Glomerular visceral epithelial cell (primary cell): ENCODE measurements at regions not wholly inside any gene's neighbourhood (a gene's known extent, or its start where the extent isn't known, plus 50 kb on each side); places are given as distances from the start of the nearest gene placed in this dataset.

Source experiments
- DNase-seq: peaks from one replicate; pipeline ENCODE4 v3.0.0-alpha.2; 2016; ENCODE audit errors: extremely low spot score

DNA sequence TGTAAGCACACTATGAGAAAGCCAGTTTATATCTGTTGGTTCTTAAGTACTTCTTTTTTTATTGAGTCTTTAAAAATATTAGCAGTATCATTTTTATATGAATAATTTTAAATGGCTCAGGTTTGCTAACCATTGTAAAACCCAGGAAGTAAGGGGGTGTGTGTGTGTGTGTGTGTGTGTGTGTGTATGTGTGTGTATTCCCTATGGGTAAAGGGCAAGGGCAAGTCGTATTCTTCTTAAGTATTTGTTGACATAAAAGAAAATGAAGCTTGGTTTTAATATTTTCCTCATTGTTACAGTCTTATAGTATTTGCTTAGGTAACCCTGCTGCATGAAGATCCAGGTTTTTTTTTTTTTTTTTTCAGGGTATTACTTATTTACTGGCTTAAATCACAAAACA lies 495.0 kb upstream of the B3GALT2 start:
- no peak for DNase-seq

GRCh38 chr1:193680924-193681316 lies 494.5 kb upstream of the B3GALT2 start:
- no peak for DNase-seq

- no peak for DNase-seq
These were observed 494.0 kb upstream of the B3GALT2 start for GRCh38 chr1:193680247-193680923.

- DNase-seq = no peak
These were observed 491.5 kb upstream of the B3GALT2 start for GRCh38 chr1:193677874-193678273.

DNA sequence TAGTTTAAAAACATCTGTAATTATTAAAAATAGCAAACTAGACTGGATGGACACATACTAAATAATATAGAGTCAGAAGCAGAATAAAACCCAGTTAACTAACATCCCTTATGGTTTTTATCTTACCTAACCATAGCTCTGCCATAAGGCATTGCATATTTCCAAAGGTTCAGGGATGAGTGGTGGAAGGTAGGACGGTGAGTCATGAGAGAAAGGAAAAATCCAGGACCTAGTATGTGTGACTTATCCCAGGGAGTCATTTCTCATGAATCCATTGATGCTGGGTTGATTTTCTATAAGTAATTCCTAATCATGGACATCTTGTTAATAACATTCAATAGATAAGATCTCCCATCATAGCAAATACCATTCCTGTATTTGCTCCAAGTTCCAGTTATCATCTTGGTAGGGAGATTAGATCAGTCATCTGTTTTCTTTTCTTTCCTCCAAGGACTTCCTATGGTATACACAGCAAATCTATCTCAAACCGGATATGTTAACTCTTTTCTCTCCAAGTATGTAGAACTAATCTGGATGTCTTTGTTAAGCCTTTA lies 490.7 kb upstream of the B3GALT2 start:
- DNase-seq = no peak

DNA sequence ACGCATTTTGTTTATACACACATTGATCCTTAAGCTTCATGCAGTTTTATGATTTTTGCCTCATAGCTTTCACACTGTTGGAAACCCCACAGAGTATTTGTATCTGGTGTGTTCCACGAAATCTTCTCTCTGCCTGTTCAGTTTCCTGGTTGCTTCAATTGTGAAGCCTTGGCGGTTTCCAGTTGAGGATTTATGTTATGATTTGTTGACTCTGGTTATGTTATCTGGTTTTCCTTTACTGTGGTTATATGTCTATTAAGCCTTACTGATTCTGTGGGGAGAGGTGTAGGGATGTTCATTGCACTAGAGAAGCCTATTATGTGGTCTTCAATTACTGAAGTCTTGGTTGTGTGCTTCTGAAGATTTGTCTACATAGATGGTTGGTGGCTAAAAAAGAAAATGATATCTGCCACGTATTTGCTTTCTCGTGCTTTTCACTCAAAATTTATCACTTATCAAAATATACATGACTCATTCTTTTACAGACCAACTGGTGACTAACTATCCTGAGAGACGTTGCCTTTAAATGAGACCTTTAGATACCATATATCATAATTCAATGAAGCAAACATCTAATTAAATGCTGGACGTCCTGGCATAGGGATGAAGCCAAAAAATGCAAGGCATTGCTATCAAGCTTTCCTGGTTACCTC lies 488.0 kb upstream of the B3GALT2 start:
- no peak for DNase-seq

DNA sequence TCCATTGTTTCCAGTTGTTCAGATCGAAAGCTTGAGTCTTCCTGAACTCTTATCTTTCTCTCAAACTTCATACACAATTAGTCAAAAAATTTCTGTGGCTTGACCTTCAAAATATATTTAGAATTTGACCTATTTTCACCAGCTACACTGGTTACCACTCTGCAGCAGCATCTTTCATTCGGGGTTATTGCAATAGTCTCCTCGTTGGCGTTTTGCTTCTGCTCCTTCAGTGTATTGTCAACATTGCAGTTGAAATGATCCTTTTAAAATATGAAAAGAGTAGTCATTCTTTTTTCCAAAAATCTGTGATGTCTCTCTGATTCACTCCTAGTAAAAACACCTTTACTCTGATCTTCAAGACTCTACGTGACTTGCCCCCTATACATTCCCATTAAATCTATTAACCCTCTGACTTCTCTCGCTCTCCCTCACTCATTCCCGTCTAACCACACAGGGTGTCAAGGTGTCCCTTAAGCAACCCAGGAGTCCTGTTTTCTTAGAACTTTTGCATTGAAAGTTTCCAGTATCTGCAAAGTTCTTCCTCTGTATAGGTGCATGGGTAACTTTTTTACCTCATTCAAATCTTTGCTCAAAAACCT lies 480.2 kb upstream of the B3GALT2 start:
- no peak for DNase-seq

DNA sequence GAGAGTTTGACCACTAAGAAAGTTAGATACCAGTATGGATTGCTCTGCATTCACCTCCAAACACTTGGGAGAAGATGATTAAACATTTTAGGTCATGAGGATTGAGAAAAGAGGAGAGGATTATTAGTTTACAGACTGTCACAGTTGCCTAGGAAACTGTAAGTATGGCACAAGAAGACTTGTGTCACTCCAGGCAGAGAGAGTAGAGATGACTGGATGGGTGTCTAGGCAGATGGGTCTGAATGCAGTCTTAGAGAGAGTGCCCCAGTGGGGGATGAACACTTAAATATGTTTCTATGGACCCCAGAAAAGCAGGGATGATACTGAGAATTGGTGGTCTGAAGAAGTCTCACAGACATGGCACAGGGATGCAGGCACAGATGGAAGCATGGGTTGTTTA lies 477.6 kb upstream of the B3GALT2 start:
- DNase-seq = no peak

DNA sequence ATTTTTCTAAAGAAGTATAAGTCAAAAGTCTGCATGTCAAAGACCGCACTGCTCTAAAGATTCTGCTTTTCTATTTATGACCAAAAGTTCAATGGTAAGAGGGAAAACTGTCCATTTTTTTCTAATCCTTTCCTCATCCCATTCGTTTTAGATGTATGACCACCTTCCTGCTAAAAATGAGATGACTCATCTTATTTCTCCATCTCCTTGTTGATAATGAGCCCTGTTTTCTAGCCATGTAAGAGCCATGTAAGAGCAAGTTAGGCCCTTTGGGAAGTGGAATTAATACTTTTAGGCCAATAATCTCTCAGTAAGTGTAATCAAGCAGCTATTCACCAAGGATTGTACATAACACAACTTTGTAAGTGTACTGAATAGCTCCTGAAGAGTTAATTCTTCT lies 475.6 kb upstream of the B3GALT2 start:
- no peak for DNase-seq

DNA sequence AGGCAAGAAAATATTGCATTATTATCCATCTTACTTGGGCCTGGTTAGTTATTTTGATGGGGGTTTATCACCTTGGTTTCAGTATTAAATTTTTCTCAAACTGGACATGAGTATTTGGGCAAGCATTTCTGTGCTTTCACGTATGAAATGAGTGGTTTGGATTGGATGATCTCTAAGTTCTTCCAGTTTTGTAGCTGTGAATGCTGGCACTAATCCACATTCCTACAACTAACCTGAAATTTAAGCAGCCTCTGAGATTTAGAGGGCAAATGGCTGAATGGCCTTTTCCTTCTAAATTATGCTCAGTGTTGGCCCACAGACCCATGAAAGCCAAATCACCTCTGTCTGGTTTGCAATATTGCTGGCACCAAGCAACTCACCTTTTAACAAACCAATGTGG lies 475.0 kb upstream of the B3GALT2 start:
- no peak for DNase-seq

- DNase-seq = no peak
These were observed 474.0 kb upstream of the B3GALT2 start for GRCh38 chr1:193660428-193660827.

GRCh38 chr1:193658691-193659090 lies 472.3 kb upstream of the B3GALT2 start:
- no peak for DNase-seq

DNA sequence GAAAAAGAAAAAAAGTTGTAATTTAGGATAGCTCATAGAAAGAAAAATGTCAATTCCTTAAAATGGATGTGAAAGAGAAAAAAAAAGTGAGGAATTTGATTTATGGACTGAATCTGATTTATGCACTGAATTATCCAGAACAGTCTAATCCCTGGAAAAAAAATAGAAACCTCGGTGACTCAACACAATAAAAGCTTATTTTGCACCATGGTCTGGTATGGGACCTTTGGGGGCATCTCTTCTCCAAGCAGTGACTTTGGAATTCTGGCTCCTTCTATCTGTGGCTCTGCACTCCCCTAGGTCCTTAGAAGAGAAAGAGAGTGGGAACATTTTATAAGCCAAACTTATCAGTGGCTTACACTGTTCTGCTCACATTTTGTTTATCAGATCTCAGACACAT lies 471.7 kb upstream of the B3GALT2 start:
- no peak for DNase-seq

DNA sequence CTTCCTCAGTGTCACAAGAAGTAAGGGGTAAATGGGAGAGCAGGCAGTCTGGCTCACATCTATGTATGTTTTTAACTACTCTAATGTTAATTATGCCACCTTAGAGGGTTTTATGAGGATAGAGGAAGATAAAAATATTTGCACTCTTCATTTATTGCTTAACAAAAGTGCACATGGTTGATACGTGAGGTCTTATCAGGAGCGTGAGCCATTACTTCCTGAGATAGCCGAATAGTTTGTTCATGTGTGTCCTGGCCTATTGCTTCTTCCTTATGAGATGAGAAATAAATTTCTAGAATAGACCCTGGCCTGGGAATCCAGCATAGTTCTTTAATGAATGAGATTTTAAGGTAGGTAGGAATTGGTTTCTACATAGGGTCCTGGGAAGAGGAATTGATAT lies 471.1 kb upstream of the B3GALT2 start:
- DNase-seq = no peak

GRCh38 chr1:193656841-193657240 lies 470.4 kb upstream of the B3GALT2 start:
- DNase-seq = no peak

DNA sequence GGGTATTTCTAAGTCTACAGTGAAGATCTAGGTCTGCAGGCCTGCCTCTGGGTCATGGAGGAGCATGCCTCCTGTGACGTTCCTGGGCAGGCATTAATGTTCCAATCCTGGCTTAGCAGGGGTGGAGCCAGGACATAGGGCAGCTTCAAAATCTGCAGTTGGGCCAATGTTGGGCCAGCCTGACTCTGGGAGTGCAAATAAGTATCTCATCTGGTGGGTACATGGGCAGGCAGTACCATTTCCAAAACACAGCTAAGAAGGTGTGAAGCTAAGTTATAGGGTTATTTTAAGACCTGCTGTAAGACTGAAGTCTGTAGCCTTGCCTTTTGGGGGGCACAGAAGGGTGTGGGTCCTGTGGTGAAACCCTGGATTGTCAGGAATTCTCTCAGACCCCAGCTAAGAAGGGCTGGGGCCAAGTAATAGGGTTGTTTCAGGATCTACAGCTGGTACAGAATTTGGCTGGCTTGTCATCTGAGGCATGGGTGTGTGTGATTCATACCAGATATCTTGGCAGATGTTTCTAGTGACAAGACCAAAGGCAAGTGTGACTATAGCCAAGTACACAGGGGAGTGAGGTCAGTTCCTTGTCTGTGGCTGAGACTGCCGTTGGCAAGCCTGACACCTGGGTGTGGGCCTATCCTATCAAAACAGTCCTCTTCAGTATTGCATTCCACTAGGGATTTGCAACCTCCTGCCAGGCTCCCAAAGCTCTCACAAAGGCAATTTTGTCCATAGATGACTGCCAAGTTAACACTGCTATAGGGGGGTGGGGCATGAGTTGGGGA lies 468.7 kb upstream of the B3GALT2 start:
- peak; percentile 16 for DNase-seq

- DNase-seq = no peak
These were observed 463.2 kb upstream of the B3GALT2 start for GRCh38 chr1:193649587-193649986.

DNA sequence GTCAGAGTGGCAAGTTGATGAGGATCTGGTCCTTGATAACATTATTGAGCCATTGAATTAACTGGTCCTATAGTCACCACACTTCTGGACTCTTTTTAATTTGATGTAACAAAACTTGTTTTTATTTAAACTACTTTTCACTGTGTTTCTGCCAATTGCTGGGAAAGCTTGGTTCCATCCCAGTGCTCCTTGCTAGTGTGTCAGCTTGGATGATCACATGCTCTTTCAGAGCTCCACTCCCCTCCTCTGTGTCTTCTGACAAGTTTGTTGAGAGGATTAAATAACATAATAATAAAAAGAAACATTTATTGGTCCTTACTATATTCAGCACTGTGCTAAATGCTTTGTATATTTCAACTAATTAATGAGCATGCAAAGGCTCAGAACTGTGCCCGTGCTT lies 448.5 kb upstream of the B3GALT2 start:
- DNase-seq = no peak

GRCh38 chr1:193634470-193634869 lies 448.1 kb upstream of the B3GALT2 start:
- no peak for DNase-seq

GRCh38 chr1:193633991-193634390 lies 447.6 kb upstream of the B3GALT2 start:
- no peak for DNase-seq

DNA sequence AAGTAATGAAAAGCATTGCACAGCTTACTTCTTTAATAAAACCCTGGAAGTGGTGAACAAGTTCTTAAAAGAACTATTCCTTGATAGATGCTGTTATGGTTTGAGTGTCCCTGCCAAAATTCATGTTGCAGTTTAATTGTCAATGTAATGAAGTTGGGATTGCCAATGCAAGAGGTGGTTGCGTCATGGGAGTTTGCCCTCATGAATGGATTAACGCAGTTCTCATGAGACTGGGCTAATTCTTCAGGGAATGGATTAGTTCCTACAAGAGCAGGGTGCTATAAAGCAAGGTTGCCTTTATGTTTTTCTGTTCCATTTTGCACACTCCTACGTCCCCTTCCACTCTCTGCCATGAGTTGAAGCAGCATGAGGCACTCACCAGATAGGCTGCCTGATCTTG lies 446.7 kb upstream of the B3GALT2 start:
- no peak for DNase-seq

- DNase-seq = no peak
These were observed 444.9 kb upstream of the B3GALT2 start for GRCh38 chr1:193631306-193631705.
